HG03460 (cell line): ENCODE measurements at regions not wholly inside any gene's neighbourhood (a gene's known extent, or its start where the extent isn't known, plus 50 kb on each side); places are given as distances from the start of the nearest gene placed in this dataset.
"Not testable (repeated sequence)": the region's sequence is repeated elsewhere in the genome, so short reads cannot be mapped to it uniquely, and the experiment has no call there.

ENCODE experiments used
- ATAC-seq: cut with Tn5 transposase; IDR thresholded peaks from one replicate; pipeline ENCODE4 v1.9.1; 2021; ENCODE audit not compliant: unreplicated experiment

DNA sequence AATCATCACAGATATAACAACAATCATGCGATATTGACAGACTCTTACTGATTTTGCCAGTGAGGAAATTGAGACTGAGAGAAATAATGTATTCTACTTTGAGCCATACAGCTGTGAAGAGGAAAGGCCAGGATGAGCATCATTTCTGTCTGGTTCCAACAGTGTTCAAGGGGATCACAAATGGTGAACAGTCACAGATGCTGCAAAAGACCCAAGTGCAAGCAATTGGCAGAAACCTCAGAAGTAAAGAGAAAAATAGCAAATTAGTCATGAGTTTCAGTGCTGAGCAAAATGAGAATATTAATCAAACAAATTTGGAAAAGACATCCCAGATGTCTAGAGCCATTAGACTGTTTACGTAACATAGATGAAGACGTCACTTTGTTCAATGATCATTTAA is 114.1 kb downstream of the RAB38 start:
- ATAC-seq = no peak

DNA sequence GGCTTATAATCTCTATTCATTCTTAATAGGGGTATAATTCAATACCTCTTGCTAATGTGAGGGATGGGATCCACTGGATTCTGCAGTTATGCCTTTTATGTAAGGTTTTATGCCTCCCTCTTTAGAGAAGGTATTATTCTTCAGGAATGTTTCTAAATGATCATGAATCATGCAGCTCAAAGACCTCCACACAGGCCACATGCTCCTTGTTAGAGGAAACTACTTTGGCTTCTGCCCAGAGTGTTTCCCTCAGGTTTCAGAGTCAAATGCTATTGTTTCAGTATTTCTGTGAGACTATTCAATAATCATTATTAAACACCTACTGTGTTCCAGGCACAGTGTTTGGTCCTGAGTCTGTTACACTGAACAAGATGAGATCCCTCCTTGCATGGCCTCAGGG is 115.9 kb downstream of the RAB38 start:
- ATAC-seq = no peak

DNA sequence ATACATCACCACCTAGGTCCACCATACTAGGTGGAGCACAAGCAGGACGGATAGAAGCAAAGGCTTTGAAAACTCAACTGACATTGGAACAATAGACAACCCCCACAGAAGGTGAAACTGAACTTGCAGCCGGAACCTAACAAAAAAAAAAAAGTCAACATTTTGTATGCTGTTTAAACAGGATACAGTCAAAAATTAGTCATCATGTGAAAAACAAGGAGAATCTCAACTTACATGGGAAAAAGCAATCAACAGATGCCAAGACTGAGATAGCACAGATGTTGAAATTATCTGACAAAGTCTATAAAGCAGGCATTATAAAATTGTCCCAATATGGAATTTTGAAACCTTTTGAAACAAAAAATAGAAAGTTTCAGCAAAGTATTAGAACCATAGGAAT is 123.8 kb downstream of the RAB38 start:
- no peak for ATAC-seq

DNA sequence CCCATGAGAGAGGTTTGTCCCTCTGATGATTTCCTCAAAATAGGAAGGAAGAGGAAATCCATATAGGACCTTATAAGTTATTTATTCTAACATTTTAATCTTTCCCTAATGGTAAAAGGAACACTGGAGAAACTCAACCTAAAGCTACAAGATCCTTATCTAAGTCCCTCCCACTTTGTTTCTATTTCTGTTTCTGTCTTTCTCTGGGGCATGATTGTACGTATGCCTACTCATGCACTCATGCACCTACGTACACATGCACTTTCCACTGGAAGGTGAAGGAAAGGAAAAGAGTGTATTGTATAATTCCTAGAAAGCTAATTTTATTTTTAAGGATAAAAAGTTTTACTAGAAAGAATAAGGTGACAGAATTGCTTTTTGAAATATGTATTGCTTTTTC is 125.0 kb downstream of the RAB38 start:
- ATAC-seq = no peak

DNA sequence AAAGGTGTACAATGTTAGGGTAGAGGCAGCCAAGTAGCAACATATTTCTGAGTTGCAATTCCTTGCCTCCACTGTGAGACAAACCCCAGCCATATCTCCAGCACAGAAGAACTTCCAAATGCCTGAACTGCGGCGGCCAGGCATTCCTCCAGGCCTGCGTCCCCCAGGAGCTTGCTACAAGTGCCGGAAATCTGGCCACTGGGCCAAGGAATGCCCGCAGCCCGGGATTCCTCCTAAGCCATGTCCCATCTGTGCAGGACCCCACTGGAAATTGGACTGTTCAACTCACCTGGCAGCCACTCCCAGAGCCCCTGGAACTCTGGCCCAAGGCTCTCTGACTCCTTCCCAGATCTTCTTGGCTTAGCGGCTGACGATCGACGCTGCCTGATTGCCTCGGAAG is 130.0 kb downstream of the RAB38 start:
- not testable (repeated sequence) for ATAC-seq

DNA sequence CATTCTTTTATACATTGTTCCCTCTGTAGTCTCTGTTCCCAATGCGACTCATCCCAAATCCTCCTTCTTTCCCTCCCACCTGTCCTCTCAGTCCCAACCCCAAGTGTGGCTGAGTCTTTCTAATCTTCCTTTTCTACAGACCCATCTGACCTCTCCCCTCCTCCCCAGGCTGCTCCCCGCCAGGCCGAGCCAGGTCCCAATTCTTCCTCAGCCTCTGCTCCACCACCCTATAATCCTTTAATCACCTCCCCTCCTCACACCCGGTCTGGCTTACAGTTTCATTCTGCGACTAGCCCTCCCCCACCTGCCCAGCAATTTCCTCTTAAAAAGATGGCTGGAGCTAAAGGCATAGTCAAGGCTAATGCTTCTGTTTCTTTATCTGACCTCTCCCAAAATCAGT is 130.6 kb downstream of the RAB38 start:
- ATAC-seq = not testable (repeated sequence)

DNA sequence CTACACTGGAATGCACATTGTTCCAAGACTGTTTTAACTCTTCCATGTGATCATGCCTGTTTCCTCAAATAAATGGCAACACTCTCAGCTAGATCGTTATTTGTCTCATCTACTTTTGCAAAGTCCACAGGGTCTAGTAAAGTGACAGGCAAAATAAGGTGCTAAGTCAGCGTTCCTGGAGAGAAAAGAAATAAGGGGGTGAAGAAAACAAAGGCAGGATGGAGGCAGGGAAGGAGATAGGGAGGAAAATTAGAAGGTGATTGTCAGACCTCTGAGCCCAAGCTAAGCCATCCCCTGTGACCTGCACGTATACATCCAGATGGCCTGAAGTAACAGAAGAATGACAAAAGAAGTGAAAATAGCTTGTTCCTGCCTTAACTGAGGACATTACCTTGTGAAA is 132.1 kb downstream of the RAB38 start:
- ATAC-seq = no peak

DNA sequence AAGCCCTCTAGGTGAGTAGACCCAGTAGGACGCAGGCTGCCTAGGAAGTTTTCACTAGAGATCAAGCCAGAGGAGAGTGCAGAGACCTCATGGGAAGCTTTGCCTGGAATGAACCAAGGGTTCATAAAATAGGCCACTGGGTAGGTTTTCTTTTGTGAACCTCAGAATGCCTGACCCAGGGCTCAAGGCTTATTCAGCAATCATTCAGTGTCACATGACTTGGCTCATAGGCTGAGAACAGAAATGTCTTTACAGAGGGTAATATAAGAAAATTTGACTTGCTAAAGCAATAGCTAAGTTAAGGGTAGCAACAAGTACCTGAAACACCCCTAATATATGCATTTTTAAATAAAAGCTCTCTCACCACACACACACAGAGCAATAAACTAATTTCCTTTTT is 132.6 kb downstream of the RAB38 start:
- ATAC-seq = no peak

DNA sequence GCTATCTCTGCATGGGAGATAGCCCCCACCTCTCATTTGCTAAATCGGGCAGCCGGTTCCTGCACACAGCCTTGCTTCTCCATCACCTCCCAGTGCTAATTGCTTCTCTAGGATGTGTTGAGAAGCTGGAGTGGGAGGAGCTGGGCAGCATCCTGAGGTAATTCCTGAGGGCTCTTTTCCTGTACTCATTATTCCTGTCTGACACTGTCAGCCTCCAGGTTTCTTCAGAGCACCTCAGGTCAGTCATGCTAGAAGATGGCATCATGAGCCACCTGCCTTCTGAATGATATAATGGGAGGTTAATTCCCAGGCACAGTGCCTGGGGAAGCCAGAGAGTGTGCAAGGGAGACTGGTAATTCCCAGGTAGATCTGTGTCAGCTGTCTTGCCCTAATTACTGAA is 133.0 kb downstream of the RAB38 start:
- ATAC-seq = no peak

DNA sequence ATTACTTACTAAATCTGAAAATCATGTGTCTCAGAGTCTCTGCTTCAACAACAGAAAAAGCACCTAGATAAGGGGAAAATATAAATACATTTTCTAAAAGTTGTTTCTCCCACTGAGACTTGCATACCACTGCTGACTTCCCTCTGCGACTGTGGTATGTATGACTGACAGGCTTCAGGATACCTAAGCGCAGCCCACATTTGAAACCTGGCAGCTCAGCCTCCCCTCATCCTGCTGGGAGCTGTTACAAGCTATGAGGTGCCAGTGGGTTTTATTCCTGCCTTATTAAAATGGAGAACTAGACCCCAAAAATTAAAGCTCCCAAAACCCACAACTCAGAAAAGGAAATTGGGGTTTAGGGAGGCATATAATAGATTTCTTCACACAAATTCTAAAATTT is 133.6 kb downstream of the RAB38 start:
- ATAC-seq = no peak

DNA sequence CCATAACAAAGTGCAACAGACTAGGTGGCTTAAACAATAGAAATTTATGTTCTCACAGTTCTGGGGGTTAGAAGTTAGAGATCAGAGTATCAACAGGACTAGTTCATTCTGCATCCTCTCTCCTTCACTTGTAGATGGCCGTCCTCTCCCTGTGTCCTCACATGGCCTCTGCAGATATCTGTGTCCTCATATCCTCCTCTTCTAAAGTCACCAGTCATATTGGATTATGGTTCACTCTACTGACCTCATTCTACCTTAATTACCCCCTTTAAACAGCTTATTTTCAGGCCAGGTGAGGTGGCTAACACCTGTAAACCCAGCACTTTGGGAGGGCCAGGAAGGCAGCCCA is 135.1 kb downstream of the RAB38 start:
- ATAC-seq = no peak

DNA sequence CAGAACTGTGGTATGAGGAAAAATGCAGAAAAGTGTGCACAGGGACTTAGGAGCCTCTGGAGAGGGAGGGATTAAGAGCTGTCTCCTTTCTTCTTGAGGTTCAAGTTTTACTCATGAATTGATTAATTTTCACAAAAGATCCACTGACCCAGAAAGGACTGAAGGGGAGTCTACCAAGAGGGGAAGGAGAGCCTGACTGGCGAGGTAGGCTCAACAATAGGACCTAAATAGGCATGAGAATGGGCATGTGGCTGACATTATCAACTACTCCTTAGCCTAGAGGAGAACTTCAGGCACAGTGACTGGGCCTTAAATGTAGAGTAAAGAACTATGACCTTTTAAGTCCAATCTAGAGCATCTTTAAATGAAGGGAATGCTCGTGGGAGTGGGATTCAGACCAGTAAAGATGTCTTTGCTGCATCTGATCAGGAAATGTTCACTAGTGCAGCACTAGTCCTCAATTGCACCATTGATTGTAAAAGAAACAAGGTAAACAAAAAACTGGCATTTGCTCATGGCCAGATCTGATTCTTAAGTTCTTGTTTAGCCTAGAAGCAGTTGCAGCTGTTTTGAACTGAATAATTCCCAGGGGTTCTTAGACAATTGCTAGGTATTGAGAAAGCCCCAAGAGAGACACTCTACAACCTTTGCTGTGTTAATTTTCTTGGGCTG is 135.6 kb downstream of the RAB38 start:
- no peak for ATAC-seq

DNA sequence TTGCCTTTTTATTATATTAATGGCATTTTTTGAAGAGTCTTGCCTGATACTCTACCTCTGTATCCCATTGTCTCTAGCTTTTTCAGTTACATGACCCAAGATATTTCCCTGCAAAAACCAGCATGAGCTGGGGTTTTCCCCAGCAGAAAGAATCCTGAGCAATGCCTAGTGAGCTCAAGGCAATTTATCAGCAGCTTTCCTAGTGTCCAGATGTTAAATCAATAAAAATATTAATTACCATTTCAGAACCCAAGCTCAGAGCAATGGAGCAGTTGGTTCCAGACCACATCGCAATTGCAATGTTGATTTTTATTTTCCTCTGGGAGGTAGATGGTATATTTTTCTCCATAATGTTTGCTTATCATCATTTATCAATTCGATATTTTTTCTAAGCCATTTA is 137.2 kb downstream of the RAB38 start:
- ATAC-seq = no peak

DNA sequence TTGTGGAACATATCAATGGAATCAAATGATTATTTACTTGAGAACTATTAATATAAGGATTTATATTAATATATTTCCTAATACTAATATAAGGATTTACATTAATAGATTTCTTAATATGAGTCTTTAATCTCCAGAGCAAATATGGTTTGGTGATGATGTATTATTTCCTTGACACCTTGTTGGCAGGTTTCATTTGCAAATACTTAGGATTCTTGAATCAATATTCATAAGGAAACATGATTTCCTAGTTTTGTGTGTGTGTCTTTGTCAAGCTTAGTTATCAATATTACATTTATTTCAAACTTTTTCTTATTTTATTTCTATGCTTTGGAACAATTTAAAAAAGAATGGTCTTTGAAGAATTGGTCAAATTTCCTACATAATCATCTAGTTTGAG is 138.5 kb downstream of the RAB38 start:
- ATAC-seq = no peak

DNA sequence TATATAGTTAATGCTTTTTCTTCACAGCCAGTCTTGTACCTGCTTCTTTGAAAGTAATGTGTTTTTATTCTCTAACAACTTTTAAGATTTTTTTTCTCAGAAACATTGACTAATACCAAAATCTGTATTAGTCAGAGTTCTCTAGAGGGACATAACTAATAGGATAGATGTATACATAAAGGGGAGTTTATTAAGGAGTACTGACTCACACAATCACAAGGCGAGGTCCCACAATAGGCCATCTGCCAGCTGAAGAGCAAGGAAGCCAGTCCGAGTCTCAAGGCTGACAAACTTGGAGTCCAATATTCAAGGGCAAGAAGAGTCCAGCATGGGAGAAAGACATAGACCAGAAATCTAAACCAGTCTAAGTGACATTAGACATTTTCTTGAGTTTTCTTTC is 140.0 kb downstream of the RAB38 start:
- no peak for ATAC-seq

DNA sequence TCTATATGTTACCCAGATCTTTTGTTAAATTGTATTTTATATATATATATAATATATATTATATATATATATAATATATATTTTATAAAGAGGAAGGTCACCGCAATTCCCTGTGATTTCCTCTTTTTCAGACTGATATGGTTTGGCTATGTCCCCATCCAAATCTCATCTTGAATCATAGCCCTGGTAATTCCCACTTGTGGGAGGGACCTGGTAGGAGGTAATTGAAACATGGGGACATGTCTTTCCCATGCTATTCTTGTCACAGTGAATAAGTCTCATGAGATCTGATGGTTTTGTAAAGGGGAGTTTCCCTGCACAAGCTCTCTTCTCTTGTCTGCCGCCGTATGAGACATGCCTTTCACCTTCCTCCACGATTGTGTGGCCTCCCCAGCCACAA is 157.6 kb downstream of the RAB38 start:
- ATAC-seq = no peak

DNA sequence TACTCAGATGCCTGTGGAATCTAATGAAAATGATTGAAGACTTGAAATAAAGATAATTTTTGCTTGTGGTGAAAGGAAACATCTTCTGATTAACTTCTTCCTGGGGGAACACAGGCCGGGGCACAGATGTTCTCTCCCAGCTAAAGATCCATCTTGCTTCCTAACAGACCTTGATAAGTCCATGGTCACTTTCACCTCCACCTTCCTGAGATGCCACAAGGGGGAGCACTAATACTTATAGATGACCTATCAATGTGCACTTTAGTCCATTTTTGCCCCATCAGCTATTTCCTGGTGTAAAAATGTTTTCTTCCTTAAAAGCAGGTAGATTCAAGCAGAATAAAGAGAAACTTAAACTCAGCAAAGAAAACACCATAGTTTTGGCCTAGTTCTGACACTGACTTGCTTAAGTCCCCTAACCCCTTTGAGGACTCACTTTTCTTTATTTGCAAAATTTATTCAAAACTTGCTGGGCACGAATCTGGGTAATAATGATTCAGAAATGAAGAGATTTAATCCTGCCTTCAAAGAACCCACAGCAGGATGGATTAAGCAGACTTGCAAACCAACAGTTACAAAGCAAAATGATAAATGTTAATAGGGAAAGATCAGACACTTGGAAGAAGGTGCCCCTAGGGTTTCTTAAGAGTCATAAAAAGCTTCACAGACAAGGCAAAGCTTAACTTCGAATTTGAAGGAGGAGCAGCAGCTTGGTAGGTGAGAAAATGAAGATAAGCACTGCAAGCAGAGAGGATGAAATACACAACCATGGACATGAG is 158.7 kb downstream of the RAB38 start:
- peak; percentile 87 for ATAC-seq

DNA sequence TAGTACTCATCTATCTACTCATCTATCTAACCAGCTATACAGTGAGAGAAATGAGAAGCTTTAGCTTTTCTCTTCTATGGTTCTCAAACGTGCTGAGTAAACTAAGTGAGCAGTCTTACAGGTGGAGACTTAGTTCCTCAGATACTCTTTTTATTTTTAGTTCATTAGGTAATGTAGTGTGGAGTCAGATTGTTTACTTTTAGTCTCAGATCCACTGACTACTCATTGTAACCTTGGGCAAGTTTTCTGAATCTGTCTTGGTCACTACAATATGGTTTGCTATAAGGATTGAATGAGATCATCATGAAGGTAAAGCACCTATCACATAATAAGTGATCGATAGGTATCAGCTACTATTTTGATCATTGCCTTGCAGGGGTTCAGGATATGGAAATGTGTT is 160.1 kb downstream of the RAB38 start:
- ATAC-seq = no peak

DNA sequence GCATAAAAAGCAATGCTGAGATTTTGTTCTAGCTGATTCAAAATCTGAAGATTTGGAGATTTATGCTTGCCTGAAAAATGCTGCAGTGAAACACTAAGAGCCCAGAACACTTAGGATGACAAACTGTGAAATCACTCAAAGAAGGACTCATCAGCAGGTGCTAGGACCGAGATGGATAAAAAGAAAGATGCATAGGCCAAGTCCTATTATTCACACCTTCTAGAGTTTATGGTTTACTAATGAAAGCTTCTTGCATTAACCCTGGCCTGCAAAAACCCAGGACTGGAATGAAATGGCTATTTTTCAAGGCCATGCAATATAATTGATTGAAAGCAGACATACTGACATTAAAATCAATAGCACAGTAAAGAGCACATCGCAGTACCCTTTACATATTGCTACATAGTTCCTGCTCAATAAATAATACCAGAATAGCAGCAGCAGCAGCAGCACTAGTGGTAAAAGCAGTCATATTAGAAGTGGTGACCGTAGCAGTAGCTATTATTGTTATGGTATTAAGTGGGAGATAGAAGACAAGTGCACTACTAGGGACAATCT is 161.7 kb downstream of the RAB38 start:
- no peak for ATAC-seq

DNA sequence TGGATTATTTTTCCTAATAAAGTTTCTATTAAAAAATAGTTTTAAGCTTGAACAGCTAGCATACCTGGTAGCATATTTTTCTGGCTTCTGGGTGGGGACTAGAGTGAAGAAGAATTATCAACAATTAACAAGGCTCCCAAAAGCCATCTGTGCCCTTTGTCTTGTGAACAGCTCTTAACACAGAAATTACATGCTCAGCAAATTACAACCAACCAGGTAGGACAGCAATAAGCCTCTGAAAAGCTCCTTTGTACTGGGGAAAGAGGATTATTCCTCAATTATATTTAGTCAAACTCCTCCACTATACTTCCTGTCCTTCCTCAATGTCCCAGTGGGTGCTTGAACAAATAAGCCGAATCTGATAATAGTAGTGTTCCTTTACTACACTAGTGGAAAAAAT is 162.8 kb downstream of the RAB38 start:
- no peak for ATAC-seq

DNA sequence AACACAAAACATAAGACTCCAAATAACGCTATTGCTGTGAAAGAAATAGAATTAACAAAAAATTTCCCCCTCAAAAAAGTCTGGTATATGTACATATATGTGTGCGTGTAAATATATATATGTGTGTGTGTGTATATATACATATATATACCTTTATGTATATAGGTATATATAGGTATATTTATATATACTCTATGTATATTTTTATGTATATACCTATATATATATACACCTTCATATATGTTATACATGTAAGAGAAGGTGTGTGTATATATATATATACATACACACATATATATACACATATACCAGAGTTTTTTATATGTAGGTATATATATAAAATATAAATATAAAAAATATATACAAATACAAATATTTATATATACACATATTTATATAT is 199.2 kb downstream of the RAB38 start:
- no peak for ATAC-seq

DNA sequence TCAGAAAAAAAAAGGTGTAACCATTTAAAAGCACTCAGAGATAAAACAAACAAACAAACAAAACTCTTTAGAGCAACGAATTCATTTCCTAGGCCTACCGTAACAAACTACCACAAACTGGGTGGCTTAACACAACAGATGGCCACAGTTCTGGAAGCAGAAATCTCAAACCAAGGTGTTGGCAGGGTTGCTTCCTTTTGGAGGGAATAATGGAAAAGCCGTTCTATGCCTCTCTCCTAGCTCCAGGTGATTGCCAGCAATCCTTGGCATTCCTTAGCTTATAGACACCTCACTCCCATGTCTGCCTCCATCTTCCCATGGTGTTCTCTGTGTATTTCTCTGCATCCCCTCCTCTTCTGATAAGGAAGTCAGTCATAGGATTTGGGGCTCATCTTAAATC is 200.4 kb downstream of the RAB38 start:
- ATAC-seq = no peak

DNA sequence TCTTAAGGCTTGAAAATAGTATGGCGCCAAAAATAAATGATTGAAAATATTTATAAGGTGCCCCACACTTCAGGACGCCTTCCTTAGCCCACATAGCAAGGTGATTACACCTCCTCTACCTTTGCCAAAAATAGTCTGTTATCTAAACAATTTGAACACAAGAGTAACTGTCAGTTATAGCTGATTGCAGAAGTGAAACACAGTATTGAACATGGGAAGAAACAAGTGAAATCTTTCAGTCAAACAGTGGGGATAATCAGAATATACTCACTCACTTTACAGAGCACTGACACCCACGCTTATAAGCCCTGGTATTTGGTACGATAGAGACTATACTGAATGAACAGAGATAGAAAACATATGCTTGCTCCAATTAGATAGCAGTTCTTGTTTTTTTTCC is 203.1 kb downstream of the RAB38 start:
- ATAC-seq = no peak
